SK-N-SH (cell line): ENCODE measurements at regions not wholly inside any gene's neighbourhood (a gene's known extent, or its start where the extent isn't known, plus 50 kb on each side); places are given as distances from the start of the nearest gene placed in this dataset.

Experiments used
- CTCF ChIA-PET: fragments of 300-600, 350-600 bp; formaldehyde crosslinking; extraction: SDS; loops from one replicate; lab custom pipeline; 2021; lab: Yijun Ruan, JAX
- POLR2A ChIA-PET: fragments of 350-600 bp; sonication (Branson Sonifier 250); formaldehyde crosslinking; extraction: SDS; loops from one replicate; lab custom pipeline; 2020; ENCODE audit warnings: antibody characterized with exemption, inconsistent platforms; lab: Yijun Ruan, JAX
- DNase-seq: peaks from one replicate; pipeline ENCODE4 v3.0.0; 2012
- H2AFZ ChIP-seq: fragments of 200-600 bp; sonication (generic); 2 replicates; pipeline ENCODE4 v1.8.1; 2016; ENCODE audit warnings: antibody characterized with exemption, mild to moderate bottlenecking, low read depth
- H3F3A ChIP-seq: fragments of 200-600 bp; sonication (generic); replicated peaks from 2 replicates; pipeline ENCODE3; 2016; ENCODE audit warnings: antibody characterized with exemption, mild to moderate bottlenecking; ENCODE audit not compliant: insufficient read depth
- H3K27ac ChIP-seq, 2 experiments: fragments of 200-500 bp in 1 of 2; fragments of 200-600 bp in 1 of 2; sonication (Bioruptor generic) in 1 of 2; sonication (generic), shearing (Covaris generic) in 1 of 2; 2 replicates each; pipeline versions ENCODE4 v1.5.1 to v1.6.1; 2014 to 2016; ENCODE audit warnings: low read depth in 2 of 2, inconsistent platforms in 1 of 2, low read length in 1 of 2, mild to moderate bottlenecking in 1 of 2, mixed read lengths in 1 of 2
- H3K27me3 ChIP-seq: fragments of 200-600 bp; sonication (generic), shearing (Covaris generic); 2 replicates; pipeline ENCODE4 v1.6.1; 2016; ENCODE audit warnings: mixed run types; ENCODE audit not compliant: insufficient read depth
- H3K36me3 ChIP-seq, 2 experiments: fragments of 200-500 bp in 1 of 2; fragments of 200-600 bp in 1 of 2; sonication (Bioruptor generic) in 1 of 2; sonication (generic) in 1 of 2; replicated peaks in 1 of 2; 2 replicates each; pipeline versions ENCODE3 to v1.5.1; 2014 to 2016; ENCODE audit warnings: low read length in 1 of 2, mild to moderate bottlenecking in 1 of 2; ENCODE audit not compliant: insufficient read depth in 2 of 2, control insufficient read depth in 1 of 2
- H3K4me1 ChIP-seq, 2 experiments: fragments of 200-500 bp in 1 of 2; fragments of 200-600 bp in 1 of 2; sonication (Bioruptor generic) in 1 of 2; sonication (generic), shearing (Covaris generic) in 1 of 2; 2 replicates each; pipeline versions ENCODE4 v1.5.1 to v1.6.1; 2014 to 2016; ENCODE audit warnings: low read depth in 1 of 2, low read length in 1 of 2, mixed run types in 1 of 2; ENCODE audit not compliant: insufficient read depth in 2 of 2, control insufficient read depth in 1 of 2
- H3K4me2 ChIP-seq: fragments of 200-600 bp; sonication (generic), shearing (Covaris generic); 2 replicates; pipeline ENCODE4 v1.6.1; 2017; ENCODE audit warnings: mixed run types
- H3K4me3 ChIP-seq, 2 experiments: fragments of 200-500 bp in 1 of 2; fragments of 200-600 bp in 1 of 2; sonication (Bioruptor generic) in 1 of 2; sonication (generic), shearing (Covaris generic) in 1 of 2; 2 replicates each; pipeline versions ENCODE4 v1.5.1 to v1.8.1; 2014 to 2016; ENCODE audit warnings: low read depth in 2 of 2, inconsistent platforms in 1 of 2, low read length in 1 of 2, mild to moderate bottlenecking in 1 of 2, mixed read lengths in 1 of 2, moderate library complexity in 1 of 2
- H3K79me2 ChIP-seq: fragments of 200-600 bp; sonication (generic); 2 replicates; pipeline ENCODE4 v1.8.1; 2017; ENCODE audit warnings: mild to moderate bottlenecking; ENCODE audit not compliant: insufficient read depth
- H3K9ac ChIP-seq: fragments of 200-600 bp; sonication (generic); 2 replicates; pipeline ENCODE4 v1.6.1; 2017; ENCODE audit warnings: mixed run types
- H3K9me2 ChIP-seq: fragments of 200-600 bp; sonication (generic); 2 replicates; pipeline ENCODE4 v1.6.1; 2017; ENCODE audit warnings: mixed run types
- H3K9me3 ChIP-seq: fragments of 200-600 bp; sonication (generic); 2 replicates; pipeline ENCODE4 v1.6.1; 2017; ENCODE audit warnings: mixed run types, mild to moderate bottlenecking, moderate library complexity
- H4K20me1 ChIP-seq: fragments of 200-600 bp; sonication (generic); 2 replicates; pipeline ENCODE4 v1.6.1; 2017; ENCODE audit warnings: mild to moderate bottlenecking, mixed run types; ENCODE audit not compliant: insufficient read depth
- CHD2 ChIP-seq: fragments of 150-350 bp; IDR thresholded peaks from 2 replicates; pipeline ENCODE4 v1.6.1; 2018; ENCODE audit warnings: low read length; ENCODE audit not compliant: partially characterized antibody
- ELF1 ChIP-seq: IDR thresholded peaks from 2 replicates; pipeline ENCODE4 v1.4.0; 2012
- EP300 ChIP-seq, 2 experiments: IDR thresholded peaks; 2 replicates each; pipeline versions ENCODE4 v1.4.0 to v1.6.1; 2012; ENCODE audit warnings: borderline replicate concordance in 1 of 2, low read depth in 1 of 2, low read length in 1 of 2
- EZH2phosphoT487 ChIP-seq: fragments of 200-600 bp; sonication (generic); IDR thresholded peaks from 2 replicates; pipeline ENCODE4 v1.6.1; 2017; ENCODE audit warnings: low read depth, mixed run types, mild to moderate bottlenecking, antibody characterized with exemption, moderate library complexity, borderline replicate concordance
- FOSL2 ChIP-seq: IDR thresholded peaks from 2 replicates; pipeline ENCODE4 v1.4.0; 2012; ENCODE audit warnings: low read depth, mild to moderate bottlenecking, moderate library complexity, borderline replicate concordance
- FOXJ3 ChIP-seq: sonication (generic); formaldehyde crosslinking; IDR thresholded peaks from 2 replicates; pipeline ENCODE4 v1.5.1; 2020; ENCODE audit warnings: mild to moderate bottlenecking, missing genetic modification reagents
- GABPA ChIP-seq: IDR thresholded peaks from 2 replicates; pipeline ENCODE4 v1.4.0; 2012; ENCODE audit warnings: low read depth, mild to moderate bottlenecking
- GATA2 ChIP-seq: sonication (generic); formaldehyde crosslinking; IDR thresholded peaks from 2 replicates; pipeline ENCODE4 v1.5.0; 2020; ENCODE audit warnings: mild to moderate bottlenecking, missing genetic modification reagents
- IRF3 ChIP-seq: fragments of 150-350 bp; IDR thresholded peaks from 2 replicates; pipeline ENCODE4 v1.6.1; 2016; ENCODE audit warnings: mild to moderate bottlenecking, low read depth, low read length
- JUND ChIP-seq: IDR thresholded peaks from 2 replicates; pipeline ENCODE4 v1.4.0; 2012
- MAX ChIP-seq: IDR thresholded peaks from 2 replicates; pipeline ENCODE4 v1.4.0; 2012; ENCODE audit warnings: low read depth
- MEF2A ChIP-seq: IDR thresholded peaks from 2 replicates; pipeline ENCODE4 v1.4.0; 2012; ENCODE audit warnings: low read depth, borderline replicate concordance
- MXI1 ChIP-seq: IDR thresholded peaks from 2 replicates; pipeline ENCODE4 v1.6.1; 2012; ENCODE audit warnings: mild to moderate bottlenecking, low read depth, low read length, improper control_type of control experiment
- NRF1 ChIP-seq: IDR thresholded peaks from 2 replicates; pipeline ENCODE4 v1.6.1; 2012; ENCODE audit warnings: low read depth, mild to moderate bottlenecking, low read length
- POLR2AphosphoS5 ChIP-seq: IDR thresholded peaks from 2 replicates; pipeline ENCODE4 v1.6.1; 2012; ENCODE audit warnings: low read depth, low read length
- RCOR1 ChIP-seq: fragments of 150-350 bp; IDR thresholded peaks from 2 replicates; pipeline ENCODE4 v1.6.1; 2017; ENCODE audit warnings: antibody characterized with exemption, low read length
- RXRA ChIP-seq: IDR thresholded peaks from 2 replicates; pipeline ENCODE4 v1.4.0; 2012; ENCODE audit warnings: low read depth, mild to moderate bottlenecking, borderline replicate concordance
- SMC3 ChIP-seq: IDR thresholded peaks from 2 replicates; pipeline ENCODE4 v1.6.1; 2012; ENCODE audit warnings: low read depth, low read length, improper control_type of control experiment
- TCF12 ChIP-seq: IDR thresholded peaks from 2 replicates; pipeline ENCODE4 v1.4.0; 2012
- TEAD4 ChIP-seq: IDR thresholded peaks from 2 replicates; pipeline ENCODE4 v1.4.0; 2012; ENCODE audit warnings: mild to moderate bottlenecking, borderline replicate concordance; ENCODE audit not compliant: insufficient read depth
- USF1 ChIP-seq: IDR thresholded peaks from 2 replicates; pipeline ENCODE4 v1.4.0; 2012; ENCODE audit warnings: low read depth, borderline replicate concordance
- YY1 ChIP-seq: IDR thresholded peaks from 2 replicates; pipeline ENCODE4 v1.4.0; 2012; ENCODE audit warnings: low read depth, mild to moderate bottlenecking
- ZBTB33 ChIP-seq: IDR thresholded peaks from 2 replicates; pipeline ENCODE4 v1.4.0; 2012; ENCODE audit warnings: low read depth, borderline replicate concordance

GRCh38 chr14:29419736-29420135 lies 507.9 kb downstream of the PRKD1 start (continued):
- TF ChIP-seq ZBTB33 = no peak
- no peak for TF ChIP-seq FOXJ3 (CRISPR knock-in tag)
- TF ChIP-seq IRF3 = no peak
- TF ChIP-seq CHD2 = no peak
- no peak for TF ChIP-seq MXI1

- POLR2A ChIA-PET = no interaction called here
- Histone ChIP-seq H3K9me2 (no peaks in the 10 kb centered on the region), H2AFZ (no peak overlapping the region), H3K9ac (no peak overlapping the region), H3K27ac (no peak overlapping the region), H3K36me3 (no peaks in the 10 kb centered on the region), H3K4me1 (no peaks in the 10 kb centered on the region), H3F3A (no peaks in the 10 kb centered on the region), H3K4me2 (no peak overlapping the region), H3K27me3 (peaks cover 15% of the 10 kb centered on the region), H3K4me3 (no peak overlapping the region), H4K20me1 (no peaks in the 10 kb centered on the region), H3K79me2 (no peaks in the 10 kb centered on the region), H3K9me3 (no peaks in the 10 kb centered on the region)
- no peak for DNase-seq
- CTCF ChIA-PET = no interaction called here
- no peak for TF ChIP-seq GABPA
- no peak for TF ChIP-seq GATA2 (CRISPR knock-in tag)
- TF ChIP-seq CHD2 = no peak
- no peak for TF ChIP-seq SMC3
- no peak for TF ChIP-seq MEF2A
- no peak for TF ChIP-seq RXRA
- TF ChIP-seq ELF1 = no peak
- TF ChIP-seq POLR2AphosphoS5 = no peak
- TF ChIP-seq FOSL2 = no peak
- TF ChIP-seq FOXJ3 (CRISPR knock-in tag) = no peak
- TF ChIP-seq JUND = no peak
- TF ChIP-seq TCF12 = no peak
- no peak for TF ChIP-seq TEAD4
- no peak for TF ChIP-seq EZH2phosphoT487
- no peak for TF ChIP-seq RCOR1
- no peak for TF ChIP-seq MAX
- no peak for TF ChIP-seq YY1
- no peak for TF ChIP-seq USF1
- no peak for TF ChIP-seq NRF1
- no peak for TF ChIP-seq EP300 (IDR thresholded peaks at IDR 0.05; ENCODE audit: borderline replicate concordance in 1 of 2, low read depth in 1 of 2, low read length in 1 of 2)
These were observed 506.4 kb downstream of the PRKD1 start for GRCh38 chr14:29421156-29421728.
